Esophagus squamous epithelium (tissue), 4 donors: ENCODE measurements at regions not wholly inside any gene's neighbourhood (a gene's known extent, or its start where the extent isn't known, plus 50 kb on each side); places are given as distances from the start of the nearest gene placed in this dataset.

Experiments
- CTCF ChIP-seq, 6 experiments: fragments of 450-650 bp in 4 of 6; fragments of 200-600 bp in 2 of 6; sonication (generic) in 2 of 6; IDR thresholded peaks; one replicate each; pipeline ENCODE4 v1.5.1; 2016 to 2019; ENCODE audit warnings: antibody characterized with exemption in 6 of 6, mild to moderate bottlenecking in 4 of 6, moderate library complexity in 4 of 6
- POLR2A ChIP-seq, 4 donors: fragments of 450-650 bp; IDR thresholded peaks; one replicate each; pipeline ENCODE4 v1.6.1; 2017; ENCODE audit warnings: antibody characterized with exemption in 4 of 4, mild to moderate bottlenecking in 4 of 4, moderate library complexity in 3 of 4

- TF ChIP-seq CTCF (IDR thresholded peaks at IDR 0.05) (no peak), POLR2A (IDR thresholded peaks at IDR 0.05) (no peak)
Observed at GRCh38 chr5:143749581-143750205, 62.3 kb upstream of the HMHB1 start.
